Suprapubic skin (tissue), 4 donors: ENCODE measurements at regions not wholly inside any gene's neighbourhood (a gene's known extent, or its start where the extent isn't known, plus 50 kb on each side); places are given as distances from the start of the nearest gene placed in this dataset.

Experiments
- DNase-seq, 2 donors: peaks; one replicate each; pipeline ENCODE4 v3.0.0-alpha.2; 2019; ENCODE audit warnings: low spot score in 2 of 2
- H3K27ac ChIP-seq: fragments of 200-600 bp; sonication (generic); one replicate; pipeline ENCODE4 v1.5.1; 2019
- H3K27me3 ChIP-seq: fragments of 200-600 bp; sonication (generic); one replicate; pipeline ENCODE4 v1.5.1; 2019
- H3K36me3 ChIP-seq: fragments of 200-600 bp; sonication (generic); one replicate; pipeline ENCODE4 v1.5.1; 2019
- H3K4me1 ChIP-seq: fragments of 200-600 bp; sonication (generic); one replicate; pipeline ENCODE4 v1.5.1; 2019
- H3K4me3 ChIP-seq: fragments of 200-600 bp; sonication (generic); one replicate; pipeline ENCODE4 v1.5.1; 2019; ENCODE audit warnings: mild to moderate bottlenecking
- H3K9me3 ChIP-seq: fragments of 200-600 bp; sonication (generic); one replicate; pipeline ENCODE4 v1.5.1; 2019
- EP300 ChIP-seq: sonication (generic); formaldehyde crosslinking; IDR thresholded peaks from one replicate; pipeline ENCODE4 v1.6.1; 2017; ENCODE audit warnings: antibody characterized with exemption
- POLR2A ChIP-seq, 2 donors: fragments of 450-650 bp; IDR thresholded peaks; one replicate each; pipeline ENCODE4 v1.6.1; 2017; ENCODE audit warnings: antibody characterized with exemption in 2 of 2, mild to moderate bottlenecking in 2 of 2, moderate library complexity in 2 of 2
- POLR2AphosphoS5 ChIP-seq, 3 donors: sonication (generic); formaldehyde crosslinking; IDR thresholded peaks; one replicate each; pipeline ENCODE4 v1.6.1; 2017; ENCODE audit warnings: antibody characterized with exemption in 3 of 3
- WGBS: methylation state at CpG from one replicate; pipeline ENCODE4 v1.1.5; 2018; 5-methylcytosine and 5-hydroxymethylcytosine counted together
- TF ChIP-seq, protein P1 (sequence below), 2 donors: fragments of 200-600 bp in 1 of 2; fragments of 450-650 bp in 1 of 2; sonication (generic) in 1 of 2; IDR thresholded peaks; one replicate each; pipeline ENCODE4 v1.5.1; 2016 to 2019; ENCODE audit warnings: antibody characterized with exemption in 2 of 2, mild to moderate bottlenecking in 1 of 2, moderate library complexity in 1 of 2

DNA sequence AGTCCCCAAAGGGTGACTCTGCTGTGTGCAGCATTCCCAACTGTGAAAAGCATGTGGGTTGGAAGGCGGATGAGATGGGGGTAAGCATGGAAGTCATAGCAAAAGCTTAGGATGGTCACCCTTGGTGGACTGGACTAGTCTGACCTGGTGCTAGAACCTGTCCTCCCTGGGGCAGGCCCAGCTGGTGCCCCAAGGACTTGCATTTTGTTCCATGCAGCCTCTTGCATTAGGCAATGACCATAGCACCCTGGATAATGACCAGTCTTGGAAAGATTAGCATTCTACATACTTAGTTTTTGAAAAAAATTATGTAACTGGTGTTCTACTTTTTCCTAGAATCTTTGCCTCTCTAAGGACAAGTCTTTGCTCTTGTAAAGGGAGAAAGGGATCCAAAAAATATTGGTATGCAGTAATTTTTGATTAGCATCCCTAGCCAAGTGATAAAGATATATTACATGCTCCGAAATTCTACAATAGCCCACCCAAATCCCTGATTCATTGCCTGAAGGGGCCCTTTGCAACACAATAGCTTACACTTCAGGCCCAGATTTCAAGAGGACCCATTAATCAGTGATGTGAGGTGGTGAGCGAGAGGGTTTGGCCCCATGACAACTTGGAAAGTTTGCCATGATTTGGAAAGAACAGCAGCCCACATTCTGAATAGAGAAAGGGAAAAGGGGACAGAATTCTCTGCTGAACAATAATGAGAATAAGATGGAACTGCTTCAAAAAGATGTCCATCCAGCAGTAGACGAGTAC, 93.3 kb upstream of the CD180 start:
- no peak for TF ChIP-seq EP300
- TF ChIP-seq POLR2A (IDR thresholded peaks at IDR 0.05), result no peak
- peak in 1 of 3 donors; percentile 64 for TF ChIP-seq POLR2AphosphoS5 (IDR thresholded peaks at IDR 0.05)
- no peak overlapping the region for H3K4me3 ChIP-seq
- WGBS, result 72% methylated on average over 4 of the region's 4 CpGs
- H3K9me3 ChIP-seq, result no peaks in the 10 kb centered on the region
- H3K36me3 ChIP-seq, result no peaks in the 10 kb centered on the region
- peaks cover 37% of the 10 kb centered on the region for H3K4me1 ChIP-seq
- peak overlapping the region; percentile 38 for H3K27ac ChIP-seq
- DNase-seq, result peak in 1 of 2 donors; percentile 83
- no peaks in the 10 kb centered on the region for H3K27me3 ChIP-seq

DNA sequence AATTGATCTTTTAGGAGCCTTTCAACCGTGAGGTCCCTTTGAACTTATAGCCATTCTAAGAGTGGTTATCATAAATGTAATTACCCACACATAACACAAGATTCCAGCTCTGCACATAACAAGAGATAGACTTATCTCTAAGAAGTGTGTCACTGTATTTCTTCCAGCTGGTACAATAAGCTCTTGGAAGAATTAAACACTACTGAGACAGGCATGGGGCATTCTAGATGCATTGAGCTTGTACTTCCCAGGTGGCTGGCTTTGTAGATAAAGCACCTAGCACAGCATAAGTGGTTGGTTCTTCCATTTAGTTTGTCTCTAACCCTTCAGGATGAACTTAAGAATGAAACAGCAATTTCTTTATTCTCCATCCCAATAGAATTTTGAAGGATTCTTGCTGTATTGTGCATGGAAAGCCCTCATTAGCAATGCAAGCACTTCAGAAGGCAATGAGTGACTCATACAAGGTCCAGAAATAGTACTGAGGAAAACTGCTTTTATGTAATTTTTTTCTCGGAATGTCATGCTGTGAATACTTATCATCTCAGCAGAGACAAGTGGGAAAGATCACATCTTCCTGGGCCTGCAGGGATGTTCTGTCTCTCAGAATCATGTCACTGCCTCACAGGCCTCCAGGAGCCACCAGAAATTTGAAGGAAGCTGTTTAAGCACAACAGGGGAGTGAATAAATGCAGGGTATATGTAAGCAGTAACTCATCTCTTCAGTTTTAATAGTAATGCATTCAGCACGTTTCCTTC, 91.1 kb upstream of the CD180 start:
- no peak overlapping the region for H3K4me3 ChIP-seq
- H3K36me3 ChIP-seq, result no peaks in the 10 kb centered on the region
- H3K4me1 ChIP-seq, result peaks cover 37% of the 10 kb centered on the region
- TF ChIP-seq POLR2AphosphoS5 (IDR thresholded peaks at IDR 0.05), result no peak
- TF ChIP-seq POLR2A (IDR thresholded peaks at IDR 0.05), result no peak
- TF ChIP-seq, protein P1, sequence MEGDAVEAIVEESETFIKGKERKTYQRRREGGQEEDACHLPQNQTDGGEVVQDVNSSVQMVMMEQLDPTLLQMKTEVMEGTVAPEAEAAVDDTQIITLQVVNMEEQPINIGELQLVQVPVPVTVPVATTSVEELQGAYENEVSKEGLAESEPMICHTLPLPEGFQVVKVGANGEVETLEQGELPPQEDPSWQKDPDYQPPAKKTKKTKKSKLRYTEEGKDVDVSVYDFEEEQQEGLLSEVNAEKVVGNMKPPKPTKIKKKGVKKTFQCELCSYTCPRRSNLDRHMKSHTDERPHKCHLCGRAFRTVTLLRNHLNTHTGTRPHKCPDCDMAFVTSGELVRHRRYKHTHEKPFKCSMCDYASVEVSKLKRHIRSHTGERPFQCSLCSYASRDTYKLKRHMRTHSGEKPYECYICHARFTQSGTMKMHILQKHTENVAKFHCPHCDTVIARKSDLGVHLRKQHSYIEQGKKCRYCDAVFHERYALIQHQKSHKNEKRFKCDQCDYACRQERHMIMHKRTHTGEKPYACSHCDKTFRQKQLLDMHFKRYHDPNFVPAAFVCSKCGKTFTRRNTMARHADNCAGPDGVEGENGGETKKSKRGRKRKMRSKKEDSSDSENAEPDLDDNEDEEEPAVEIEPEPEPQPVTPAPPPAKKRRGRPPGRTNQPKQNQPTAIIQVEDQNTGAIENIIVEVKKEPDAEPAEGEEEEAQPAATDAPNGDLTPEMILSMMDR (IDR thresholded peaks at IDR 0.05), result no peak
- TF ChIP-seq EP300, result no peak
- H3K27ac ChIP-seq, result no peak overlapping the region
- no peak for DNase-seq
- 57% methylated on average over 3 of the region's 3 CpGs for WGBS
- H3K9me3 ChIP-seq, result no peaks in the 10 kb centered on the region
- no peaks in the 10 kb centered on the region for H3K27me3 ChIP-seq

DNA sequence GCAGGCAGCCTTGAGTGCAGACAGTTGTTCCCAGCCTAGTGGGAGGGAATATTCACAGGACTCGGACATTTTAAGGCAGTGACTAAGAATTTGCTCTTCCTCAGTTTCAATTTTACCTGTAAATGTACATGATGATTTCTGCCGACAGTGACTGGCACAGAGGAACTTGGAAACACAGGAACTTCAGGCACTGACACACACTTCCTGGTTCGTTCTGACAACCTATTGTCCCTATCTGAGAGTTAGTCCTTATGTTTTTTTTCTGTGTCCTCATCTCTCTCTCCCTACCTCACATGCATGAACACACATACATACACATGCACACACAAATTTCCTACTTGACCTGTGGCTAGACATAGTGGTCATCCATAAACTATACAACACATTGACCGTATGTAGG, 89.4 kb upstream of the CD180 start:
- 77% methylated on average over 4 of the region's 4 CpGs for WGBS
- no peaks in the 10 kb centered on the region for H3K36me3 ChIP-seq
- H3K27me3 ChIP-seq, result no peaks in the 10 kb centered on the region

DNA sequence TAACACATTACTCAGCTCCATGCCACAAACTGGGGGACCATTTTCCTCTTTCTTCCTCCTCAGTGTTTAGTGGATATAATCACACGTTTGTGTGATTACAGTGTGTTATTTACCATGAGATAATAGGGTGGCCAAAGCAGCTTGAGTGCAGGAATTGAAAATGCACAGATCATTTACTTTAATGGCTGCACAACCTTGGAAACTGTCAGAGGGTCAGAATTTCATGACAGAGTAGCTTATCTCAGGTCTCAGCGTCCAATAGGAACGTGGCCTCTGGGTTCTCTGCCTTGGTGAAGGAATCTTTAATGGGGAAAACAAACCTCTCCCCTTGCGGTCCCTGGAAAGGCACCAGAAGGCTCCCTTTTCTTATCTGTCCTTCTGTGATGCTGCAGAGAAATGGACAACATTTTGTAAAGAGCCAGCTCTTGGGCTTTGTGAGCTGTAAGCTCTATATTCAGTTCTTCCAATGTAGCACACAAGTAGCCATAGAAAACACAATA, 87.4 kb upstream of the CD180 start:
- TF ChIP-seq, protein P1 (IDR thresholded peaks at IDR 0.05), result no peak
- no peak for TF ChIP-seq POLR2AphosphoS5 (IDR thresholded peaks at IDR 0.05)
- TF ChIP-seq EP300, result no peak
- TF ChIP-seq POLR2A (IDR thresholded peaks at IDR 0.05), result no peak
- H3K36me3 ChIP-seq, result no peaks in the 10 kb centered on the region
- no peak for DNase-seq
- H3K4me1 ChIP-seq, result peaks cover 22% of the 10 kb centered on the region
- H3K4me3 ChIP-seq, result no peak overlapping the region
- no peaks in the 10 kb centered on the region for H3K27me3 ChIP-seq
- WGBS, result 79% methylated on average over 4 of the region's 4 CpGs
- no peak overlapping the region for H3K27ac ChIP-seq
- H3K9me3 ChIP-seq, result no peaks in the 10 kb centered on the region

More for the DNA sequence above, 89.4 kb upstream of the CD180 start:
- H3K9me3 ChIP-seq, result no peaks in the 10 kb centered on the region
- H3K27ac ChIP-seq, result no peak overlapping the region
- no peak overlapping the region for H3K4me3 ChIP-seq
- DNase-seq, result no peak
- peaks cover 37% of the 10 kb centered on the region for H3K4me1 ChIP-seq
- TF ChIP-seq POLR2A (IDR thresholded peaks at IDR 0.05), result no peak
- no peak for TF ChIP-seq POLR2AphosphoS5 (IDR thresholded peaks at IDR 0.05)
- TF ChIP-seq, protein P1 (IDR thresholded peaks at IDR 0.05), result no peak
- no peak for TF ChIP-seq EP300

DNA sequence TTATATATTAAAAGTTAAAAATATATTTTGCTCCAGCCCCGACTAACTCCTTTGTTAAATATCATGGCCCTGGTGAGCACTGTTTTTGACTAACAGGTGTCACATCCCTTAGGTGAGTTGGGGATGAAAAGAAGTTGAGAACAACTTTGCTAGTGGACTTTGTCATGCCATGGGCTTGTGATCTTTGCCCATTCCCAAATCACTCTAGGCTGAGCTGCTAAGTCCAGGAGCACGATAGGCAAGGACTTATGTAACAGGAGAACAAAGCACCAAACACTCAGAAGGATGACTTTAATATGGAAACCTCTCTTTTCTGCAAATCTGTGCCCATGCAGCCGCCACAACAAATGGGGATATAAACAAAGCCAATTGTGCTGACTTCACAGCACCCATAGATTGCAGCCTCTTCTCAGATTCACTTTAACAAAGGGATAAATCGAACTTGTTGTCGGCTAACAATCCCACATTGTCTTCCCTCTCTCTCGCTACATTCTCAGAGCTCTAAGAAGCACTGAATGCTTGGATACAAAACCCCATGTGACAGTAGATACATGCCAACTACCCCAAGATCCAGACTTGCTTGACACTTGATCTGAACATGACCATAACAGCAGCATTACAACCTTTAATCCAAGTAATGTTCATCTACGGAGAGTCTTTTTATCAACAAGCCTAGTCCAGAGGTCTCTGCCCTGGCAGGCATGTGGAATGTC, 86.8 kb upstream of the CD180 start:
- H3K27ac ChIP-seq, result no peak overlapping the region
- H3K4me3 ChIP-seq, result no peak overlapping the region
- peaks cover 16% of the 10 kb centered on the region for H3K4me1 ChIP-seq
- no peaks in the 10 kb centered on the region for H3K27me3 ChIP-seq
- TF ChIP-seq EP300 (no peak), POLR2A (IDR thresholded peaks at IDR 0.05) (no peak), POLR2AphosphoS5 (IDR thresholded peaks at IDR 0.05) (no peak)
- TF ChIP-seq, protein P1 (IDR thresholded peaks at IDR 0.05), result no peak
- no peaks in the 10 kb centered on the region for H3K9me3 ChIP-seq
- WGBS, result 94% methylated on average over 7 of the region's 7 CpGs
- DNase-seq, result no peak
- H3K36me3 ChIP-seq, result no peaks in the 10 kb centered on the region
